NCI-H1930 (cell line): ENCODE measurements at regions not wholly inside any gene's neighbourhood (a gene's known extent, or its start where the extent isn't known, plus 50 kb on each side); places are given as distances from the start of the nearest gene placed in this dataset.
"Not testable (repeated sequence)": the region's sequence is repeated elsewhere in the genome, so short reads cannot be mapped to it uniquely, and the experiment has no call there.

Experiments used
- DNase-seq, 2 experiments: peaks; one replicate each; lab custom pipeline; 2025; lab: John Stamatoyannopoulos, UW

GRCh38 chr3:20547361-20548269, 361.6 kb upstream of the SGO1 start:
- DNase-seq: not testable (repeated sequence)

- DNase-seq: no peak
Observed at GRCh38 chr3:20546636-20547035, 360.6 kb upstream of the SGO1 start.

GRCh38 chr3:20543535-20544226, 357.7 kb upstream of the SGO1 start:
- no peak for DNase-seq

- DNase-seq: no peak
Observed at GRCh38 chr3:20540066-20540465, 354.1 kb upstream of the SGO1 start.

GRCh38 chr3:20539666-20540065, 353.7 kb upstream of the SGO1 start:
- DNase-seq: no peak

- no peak for DNase-seq
Observed at GRCh38 chr3:20537234-20537633, 351.2 kb upstream of the SGO1 start.

GRCh38 chr3:20529911-20530310, 343.9 kb upstream of the SGO1 start:
- DNase-seq: no peak

GRCh38 chr3:20528180-20528770, 342.3 kb upstream of the SGO1 start:
- no peak for DNase-seq

- DNase-seq: no peak
Observed at GRCh38 chr3:20527368-20527767, 341.4 kb upstream of the SGO1 start.

GRCh38 chr3:20524328-20524727, 338.3 kb upstream of the SGO1 start:
- no peak for DNase-seq

- DNase-seq: no peak
Observed at GRCh38 chr3:20523293-20523692, 337.3 kb upstream of the SGO1 start.

- DNase-seq: not testable (repeated sequence)
Observed at GRCh38 chr3:20517316-20517715, 331.3 kb upstream of the SGO1 start.

GRCh38 chr3:20516311-20516710, 330.3 kb upstream of the SGO1 start:
- no peak for DNase-seq

- no peak for DNase-seq
Observed at GRCh38 chr3:20515834-20516233, 329.8 kb upstream of the SGO1 start.

GRCh38 chr3:20511863-20512505, 326.0 kb upstream of the SGO1 start:
- peak; percentile 11 to 36 for DNase-seq

GRCh38 chr3:20510396-20510795, 324.4 kb upstream of the SGO1 start:
- DNase-seq: no peak

- no peak for DNase-seq
Observed at GRCh38 chr3:20503394-20504082, 317.5 kb upstream of the SGO1 start.

- DNase-seq: no peak
Observed at GRCh38 chr3:20490996-20491395, 305.0 kb upstream of the SGO1 start.

GRCh38 chr3:20488151-20488550, 302.1 kb upstream of the SGO1 start:
- DNase-seq: no peak

- no peak for DNase-seq
Observed at GRCh38 chr3:20484126-20484525, 298.1 kb upstream of the SGO1 start.

GRCh38 chr3:20482350-20482749, 296.3 kb upstream of the SGO1 start:
- DNase-seq: no peak
